Breast epithelium (tissue), 3 donors: ENCODE measurements at regions not wholly inside any gene's neighbourhood (a gene's known extent, or its start where the extent isn't known, plus 50 kb on each side); places are given as distances from the start of the nearest gene placed in this dataset.

ENCODE experiments used
- POLR2A ChIP-seq: fragments of 450-650 bp; IDR thresholded peaks from one replicate; pipeline ENCODE4 v1.6.1; 2016; ENCODE audit warnings: antibody characterized with exemption, mild to moderate bottlenecking, moderate library complexity
- POLR2AphosphoS5 ChIP-seq, 3 donors: sonication (generic); formaldehyde crosslinking; IDR thresholded peaks; one replicate each; pipeline ENCODE4 v1.6.1; 2017; ENCODE audit warnings: antibody characterized with exemption in 3 of 3
- TF ChIP-seq, protein P1 (sequence below), 3 donors: fragments of 450-650 bp; IDR thresholded peaks; one replicate each; pipeline ENCODE4 v1.5.1; 2016 to 2017; ENCODE audit warnings: antibody characterized with exemption in 3 of 3, mild to moderate bottlenecking in 3 of 3, moderate library complexity in 3 of 3

- no peak for TF ChIP-seq POLR2A
- TF ChIP-seq, protein P1, sequence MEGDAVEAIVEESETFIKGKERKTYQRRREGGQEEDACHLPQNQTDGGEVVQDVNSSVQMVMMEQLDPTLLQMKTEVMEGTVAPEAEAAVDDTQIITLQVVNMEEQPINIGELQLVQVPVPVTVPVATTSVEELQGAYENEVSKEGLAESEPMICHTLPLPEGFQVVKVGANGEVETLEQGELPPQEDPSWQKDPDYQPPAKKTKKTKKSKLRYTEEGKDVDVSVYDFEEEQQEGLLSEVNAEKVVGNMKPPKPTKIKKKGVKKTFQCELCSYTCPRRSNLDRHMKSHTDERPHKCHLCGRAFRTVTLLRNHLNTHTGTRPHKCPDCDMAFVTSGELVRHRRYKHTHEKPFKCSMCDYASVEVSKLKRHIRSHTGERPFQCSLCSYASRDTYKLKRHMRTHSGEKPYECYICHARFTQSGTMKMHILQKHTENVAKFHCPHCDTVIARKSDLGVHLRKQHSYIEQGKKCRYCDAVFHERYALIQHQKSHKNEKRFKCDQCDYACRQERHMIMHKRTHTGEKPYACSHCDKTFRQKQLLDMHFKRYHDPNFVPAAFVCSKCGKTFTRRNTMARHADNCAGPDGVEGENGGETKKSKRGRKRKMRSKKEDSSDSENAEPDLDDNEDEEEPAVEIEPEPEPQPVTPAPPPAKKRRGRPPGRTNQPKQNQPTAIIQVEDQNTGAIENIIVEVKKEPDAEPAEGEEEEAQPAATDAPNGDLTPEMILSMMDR (IDR thresholded peaks at IDR 0.05): no peak
- TF ChIP-seq POLR2AphosphoS5 (IDR thresholded peaks at IDR 0.05): no peak
Observed at GRCh38 chr9:118786877-118787276, 582.4 kb downstream of the BRINP1 start.
